Neural progenitor cell (in vitro differentiated cells): ENCODE measurements at regions not wholly inside any gene's neighbourhood (a gene's known extent, or its start where the extent isn't known, plus 50 kb on each side); places are given as distances from the start of the nearest gene placed in this dataset.

Source experiments
- DNase-seq: peaks from one replicate; pipeline ENCODE4 v3.0.0-alpha.2; 2016; ENCODE audit warnings: low spot score
- H2AFZ ChIP-seq: fragments of 200-600 bp; sonication (generic); replicated peaks from 2 replicates; pipeline ENCODE4 v1.6.1; 2016; ENCODE audit warnings: antibody characterized with exemption
- H3F3A ChIP-seq: fragments of 200-600 bp; sonication (generic); 2 replicates; pipeline ENCODE4 v1.6.1; 2016; ENCODE audit warnings: antibody characterized with exemption, low read depth
- H3K27ac ChIP-seq: fragments of 200-600 bp; sonication (generic); 2 replicates; pipeline ENCODE4 v1.5.1; 2016; ENCODE audit warnings: mild to moderate bottlenecking
- H3K27me3 ChIP-seq: fragments of 200-600 bp; sonication (generic); 2 replicates; pipeline ENCODE4 v1.6.1; 2016; ENCODE audit warnings: mild to moderate bottlenecking, moderate library complexity
- H3K36me3 ChIP-seq: fragments of 200-600 bp; sonication (generic); 2 replicates; pipeline ENCODE4 v1.5.1; 2016
- H3K4me1 ChIP-seq: fragments of 200-600 bp; sonication (generic); 2 replicates; pipeline ENCODE4 v1.6.1; 2016; ENCODE audit warnings: mixed run types
- H3K4me2 ChIP-seq: fragments of 200-600 bp; sonication (generic); 2 replicates; pipeline ENCODE4 v1.6.1; 2016
- H3K4me3 ChIP-seq: fragments of 200-600 bp; sonication (generic); 2 replicates; pipeline ENCODE4 v1.5.1; 2016
- H3K79me2 ChIP-seq: fragments of 200-600 bp; sonication (generic); 2 replicates; pipeline ENCODE4 v1.6.1; 2016; ENCODE audit warnings: low read depth
- H3K9ac ChIP-seq: fragments of 200-600 bp; sonication (generic); 2 replicates; pipeline ENCODE4 v1.6.1; 2016
- H3K9me3 ChIP-seq: fragments of 200-600 bp; sonication (generic); 2 replicates; pipeline ENCODE4 v1.5.1; 2016; ENCODE audit warnings: low read depth
- H4K20me1 ChIP-seq: fragments of 200-600 bp; sonication (generic); 2 replicates; pipeline ENCODE4 v1.6.1; 2016; ENCODE audit warnings: low read depth
- H3K27ac Mint-ChIP-seq: 3 replicates; pipeline ENCODE4 v1.8.0; 2021; ENCODE audit warnings: mixed read lengths
- H3K27me3 Mint-ChIP-seq: 2 replicates; pipeline ENCODE4 v1.8.0; 2022; ENCODE audit warnings: low read depth, mild to moderate bottlenecking, inconsistent platforms, moderate library complexity, mixed read lengths; ENCODE audit not compliant: insufficient read depth
- H3K36me3 Mint-ChIP-seq: 3 replicates; pipeline ENCODE4 v1.8.0; 2021; ENCODE audit warnings: mixed read lengths
- H3K4me1 Mint-ChIP-seq: 3 replicates; pipeline ENCODE4 v1.8.0; 2021; ENCODE audit warnings: mixed read lengths
- H3K4me3 Mint-ChIP-seq: 3 replicates; pipeline ENCODE4 v1.8.0; 2021; ENCODE audit warnings: mild to moderate bottlenecking, moderate library complexity, mixed read lengths
- H3K9me3 Mint-ChIP-seq: 3 replicates; pipeline ENCODE4 v1.8.0; 2020; ENCODE audit warnings: mixed read lengths
- CTCF ChIP-seq: fragments of 200-600 bp; sonication (generic); IDR thresholded peaks from 2 replicates; pipeline ENCODE4 v1.5.1; 2017; ENCODE audit warnings: antibody characterized with exemption, mild to moderate bottlenecking
- EZH2 ChIP-seq: fragments of 200-600 bp; sonication (generic); IDR thresholded peaks from 2 replicates; pipeline ENCODE4 v1.6.1; 2017; ENCODE audit warnings: antibody characterized with exemption, mild to moderate bottlenecking, moderate library complexity
- EZH2phosphoT487 ChIP-seq: fragments of 200-600 bp; sonication (generic); IDR thresholded peaks from 2 replicates; pipeline ENCODE4 v1.6.1; 2017; ENCODE audit warnings: antibody characterized with exemption

GRCh38 chr3:182692021-182692420 is 101.3 kb upstream of the ATP11B start:
- no peaks in the 10 kb centered on the region for H3K36me3 ChIP-seq
- H3K9me3 ChIP-seq, result no peaks in the 10 kb centered on the region
- no peaks in the 10 kb centered on the region for H3K9me3 Mint-ChIP-seq
- peaks cover 14% of the 10 kb centered on the region for H3K27me3 Mint-ChIP-seq
- TF ChIP-seq EZH2 (no peak), CTCF (no peak), EZH2phosphoT487 (no peak)
- no peaks in the 10 kb centered on the region for H3K36me3 Mint-ChIP-seq
- no peak overlapping the region for H3K27ac ChIP-seq
- H3K27ac Mint-ChIP-seq, result no peak overlapping the region
- H3K4me2 ChIP-seq, result no peak overlapping the region
- no peaks in the 10 kb centered on the region for H3K27me3 ChIP-seq
- no peaks in the 10 kb centered on the region for H3F3A ChIP-seq
- no peak overlapping the region for H3K4me3 Mint-ChIP-seq
- H3K4me1 ChIP-seq, result no peaks in the 10 kb centered on the region
- H3K4me3 ChIP-seq, result no peak overlapping the region
- H3K9ac ChIP-seq, result no peak overlapping the region
- no peak for DNase-seq
- H4K20me1 ChIP-seq, result no peaks in the 10 kb centered on the region
- H3K4me1 Mint-ChIP-seq, result peaks cover 2% of the 10 kb centered on the region
- H3K79me2 ChIP-seq, result no peaks in the 10 kb centered on the region
- no peak overlapping the region for H2AFZ ChIP-seq

GRCh38 chr3:182692695-182693094 is 100.6 kb upstream of the ATP11B start:
- Mint-ChIP-seq H3K27me3 (peaks cover 11% of the 10 kb centered on the region), H3K4me1 (peaks cover 7% of the 10 kb centered on the region), H3K9me3 (no peaks in the 10 kb centered on the region), H3K27ac (no peak overlapping the region), H3K36me3 (no peaks in the 10 kb centered on the region), H3K4me3 (no peak overlapping the region)
- Histone ChIP-seq H3K9me3 (no peaks in the 10 kb centered on the region), H2AFZ (no peak overlapping the region), H3K79me2 (no peaks in the 10 kb centered on the region), H3K4me3 (no peak overlapping the region), H3F3A (no peaks in the 10 kb centered on the region), H3K9ac (no peak overlapping the region), H3K4me1 (peaks cover 5% of the 10 kb centered on the region), H3K4me2 (no peak overlapping the region), H3K27ac (no peak overlapping the region), H3K36me3 (no peaks in the 10 kb centered on the region), H4K20me1 (no peaks in the 10 kb centered on the region), H3K27me3 (no peaks in the 10 kb centered on the region)
- no peak for DNase-seq
- TF ChIP-seq CTCF (no peak), EZH2phosphoT487 (no peak), EZH2 (no peak)

- no peaks in the 10 kb centered on the region for H3K36me3 Mint-ChIP-seq
- H3K9me3 Mint-ChIP-seq, result no peaks in the 10 kb centered on the region
- Histone ChIP-seq H3K4me2 (no peak overlapping the region), H3F3A (no peaks in the 10 kb centered on the region), H3K4me1 (peaks cover 6% of the 10 kb centered on the region), H3K4me3 (no peak overlapping the region), H3K9me3 (no peaks in the 10 kb centered on the region), H4K20me1 (no peaks in the 10 kb centered on the region), H3K36me3 (no peaks in the 10 kb centered on the region), H2AFZ (no peak overlapping the region), H3K9ac (no peak overlapping the region), H3K79me2 (no peaks in the 10 kb centered on the region), H3K27me3 (no peaks in the 10 kb centered on the region), H3K27ac (no peak overlapping the region)
- H3K4me3 Mint-ChIP-seq, result no peak overlapping the region
- H3K4me1 Mint-ChIP-seq, result peaks cover 10% of the 10 kb centered on the region
- TF ChIP-seq EZH2phosphoT487 (no peak), CTCF (no peak), EZH2 (no peak)
- peaks cover 11% of the 10 kb centered on the region for H3K27me3 Mint-ChIP-seq
- H3K27ac Mint-ChIP-seq, result no peak overlapping the region
- no peak for DNase-seq
Measured at GRCh38 chr3:182693723-182694122, 99.6 kb upstream of the ATP11B start.

GRCh38 chr3:182696916-182697315 is 96.4 kb upstream of the ATP11B start:
- Histone ChIP-seq H4K20me1 (no peaks in the 10 kb centered on the region), H3K4me1 (peaks cover 6% of the 10 kb centered on the region), H3K36me3 (no peaks in the 10 kb centered on the region), H3K4me3 (no peak overlapping the region), H3K9me3 (no peaks in the 10 kb centered on the region), H3K27me3 (no peaks in the 10 kb centered on the region), H3K27ac (no peak overlapping the region), H3K79me2 (no peaks in the 10 kb centered on the region), H3K9ac (no peak overlapping the region), H2AFZ (no peak overlapping the region), H3K4me2 (no peak overlapping the region), H3F3A (no peaks in the 10 kb centered on the region)
- no peak for DNase-seq
- Mint-ChIP-seq H3K9me3 (no peaks in the 10 kb centered on the region), H3K27me3 (peaks cover 13% of the 10 kb centered on the region), H3K4me1 (peaks cover 10% of the 10 kb centered on the region), H3K27ac (no peak overlapping the region), H3K4me3 (no peak overlapping the region), H3K36me3 (no peaks in the 10 kb centered on the region)
- TF ChIP-seq CTCF (no peak), EZH2phosphoT487 (no peak), EZH2 (no peak)
